ENCODE measurements at regions not wholly inside any gene's neighbourhood (a gene's known extent, or its start where the extent isn't known, plus 50 kb on each side); places are given as distances from the start of the nearest gene placed in this dataset.

GRCh38 chr22:49468487-49469198, 359.0 kb downstream of the BRD1 start:
- no peak overlapping the region for H3K4me3 Mint-ChIP-seq

GRCh38 chr22:49466878-49467595, 360.6 kb downstream of the BRD1 start:
- Mint-ChIP-seq H3K36me3 (peaks cover 8% of the 10 kb centered on the region), H3K9me3 (no peaks in the 10 kb centered on the region), H3K4me3 (no peak overlapping the region), H3K27me3 (no peaks in the 10 kb centered on the region), H3K27ac (no peak overlapping the region), H3K4me1 (no peaks in the 10 kb centered on the region)
- DNase-seq (ENCODE audit: low spot score in 2 of 2) = no peak
- no peak for ATAC-seq (ENCODE audit: low read depth)

More at GRCh38 chr22:49468487-49469198, 359.0 kb downstream of the BRD1 start:
- Mint-ChIP-seq H3K9me3 (no peaks in the 10 kb centered on the region), H3K4me1 (no peaks in the 10 kb centered on the region), H3K36me3 (peaks cover 11% of the 10 kb centered on the region), H3K27ac (no peak overlapping the region), H3K27me3 (no peaks in the 10 kb centered on the region)
- ATAC-seq (ENCODE audit: low read depth) = no peak
- DNase-seq (ENCODE audit: low spot score in 2 of 2) = no peak

DNA sequence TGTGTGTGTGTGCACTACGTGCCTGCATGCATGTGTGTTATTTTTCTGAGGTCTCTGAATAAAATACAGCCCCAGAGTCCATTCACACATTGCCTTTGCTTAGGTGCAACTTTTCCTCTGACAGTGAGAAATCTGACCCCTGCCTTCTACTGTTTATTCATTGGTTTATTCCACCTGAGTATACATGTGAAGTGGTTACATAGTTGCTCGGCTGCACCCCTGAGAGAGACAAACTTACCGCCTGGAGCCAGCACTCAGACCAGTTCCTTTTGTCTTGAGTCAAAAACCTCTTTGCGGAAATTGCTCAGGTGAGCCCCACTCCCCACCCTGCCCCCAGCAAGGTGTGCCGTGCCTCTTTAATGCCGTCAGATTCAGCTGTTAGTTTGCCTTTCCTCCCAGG, 363.6 kb downstream of the BRD1 start:
- no peaks in the 10 kb centered on the region for H3K4me1 Mint-ChIP-seq
- H3K9me3 Mint-ChIP-seq = no peaks in the 10 kb centered on the region
- peaks cover 5% of the 10 kb centered on the region for H3K36me3 Mint-ChIP-seq
- no peak overlapping the region for H3K27ac Mint-ChIP-seq
- no peak for ATAC-seq (ENCODE audit: low read depth)
- no peak for DNase-seq (ENCODE audit: low spot score in 2 of 2)
- no peak overlapping the region for H3K4me3 Mint-ChIP-seq
- no peaks in the 10 kb centered on the region for H3K27me3 Mint-ChIP-seq

DNA sequence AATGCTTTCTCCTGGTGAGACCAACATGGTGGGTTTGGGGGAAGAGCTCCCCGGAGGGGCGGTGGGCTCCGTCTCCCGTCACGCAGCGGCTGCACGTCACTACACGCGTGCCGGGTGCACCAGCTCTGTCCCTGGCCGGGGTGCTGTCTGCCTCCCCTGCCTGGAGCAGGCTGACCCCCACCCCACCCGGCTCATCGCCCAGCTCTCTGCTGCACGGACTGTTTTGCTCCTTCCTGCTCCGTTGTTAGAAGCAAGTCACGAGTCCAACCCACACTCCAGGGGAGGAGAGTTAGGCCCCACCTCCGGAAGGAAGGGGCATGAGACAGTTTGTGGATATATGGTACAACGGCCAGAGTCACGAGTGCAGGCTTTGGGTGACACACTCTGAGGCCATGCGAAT, 364.9 kb downstream of the BRD1 start:
- no peak overlapping the region for H3K4me3 Mint-ChIP-seq
- H3K36me3 Mint-ChIP-seq = peaks cover 7% of the 10 kb centered on the region
- no peak for DNase-seq (ENCODE audit: low spot score in 2 of 2)
- peaks cover 3% of the 10 kb centered on the region for H3K9me3 Mint-ChIP-seq
- ATAC-seq (ENCODE audit: low read depth) = no peak
- H3K4me1 Mint-ChIP-seq = peaks cover 5% of the 10 kb centered on the region
- no peak overlapping the region for H3K27ac Mint-ChIP-seq
- peaks cover 3% of the 10 kb centered on the region for H3K27me3 Mint-ChIP-seq

DNA sequence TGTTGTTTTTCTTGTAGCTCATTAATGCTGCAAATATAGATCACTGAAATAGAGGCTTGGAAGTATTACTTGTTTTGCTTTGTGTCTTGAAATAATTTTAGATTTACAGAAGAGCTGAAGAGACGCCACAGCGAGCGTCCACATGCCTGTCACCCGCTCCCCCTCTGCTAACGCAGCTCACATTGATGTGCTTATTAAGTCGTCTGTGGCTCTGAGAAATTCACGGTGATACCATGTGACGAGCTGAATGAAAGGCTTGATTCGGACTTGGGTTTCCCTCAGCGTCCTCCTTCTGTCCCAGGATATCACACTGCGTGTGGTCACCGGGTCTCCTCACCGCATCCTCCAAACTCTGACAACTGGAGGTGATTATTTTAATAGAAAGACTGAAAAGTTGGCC, 365.4 kb downstream of the BRD1 start:
- no peak for DNase-seq (ENCODE audit: low spot score in 2 of 2)
- peaks cover 5% of the 10 kb centered on the region for H3K4me1 Mint-ChIP-seq
- peaks cover 3% of the 10 kb centered on the region for H3K9me3 Mint-ChIP-seq
- H3K36me3 Mint-ChIP-seq = peaks cover 7% of the 10 kb centered on the region
- no peak overlapping the region for H3K4me3 Mint-ChIP-seq
- no peak overlapping the region for H3K27ac Mint-ChIP-seq
- no peak for ATAC-seq (ENCODE audit: low read depth)
- H3K27me3 Mint-ChIP-seq = peaks cover 3% of the 10 kb centered on the region

DNA sequence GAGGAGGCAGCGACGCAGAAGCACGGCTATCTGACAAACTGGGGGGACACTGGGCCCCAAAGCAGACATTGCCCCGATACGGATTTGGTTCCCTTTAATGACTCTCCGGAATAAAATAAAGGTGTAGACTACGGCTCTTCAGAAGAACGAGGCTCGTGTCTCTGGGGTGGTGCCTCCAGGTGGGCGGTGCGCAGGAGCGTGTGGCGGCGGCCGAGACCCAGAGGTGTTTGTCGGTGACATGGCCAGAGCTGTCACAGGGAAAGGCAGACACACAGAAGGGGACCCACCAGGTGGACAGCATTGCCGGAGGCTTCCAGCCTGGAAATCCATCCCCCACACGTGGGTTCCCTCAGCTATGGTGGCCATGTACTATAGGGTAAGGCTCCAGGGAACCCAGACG, 366.0 kb downstream of the BRD1 start:
- H3K27ac Mint-ChIP-seq = no peak overlapping the region
- H3K4me1 Mint-ChIP-seq = peaks cover 5% of the 10 kb centered on the region
- H3K36me3 Mint-ChIP-seq = peaks cover 7% of the 10 kb centered on the region
- DNase-seq (ENCODE audit: low spot score in 2 of 2) (no peak), ATAC-seq (ENCODE audit: low read depth) (no peak)
- no peak overlapping the region for H3K4me3 Mint-ChIP-seq
- H3K9me3 Mint-ChIP-seq = peaks cover 3% of the 10 kb centered on the region
- peaks cover 3% of the 10 kb centered on the region for H3K27me3 Mint-ChIP-seq

DNA sequence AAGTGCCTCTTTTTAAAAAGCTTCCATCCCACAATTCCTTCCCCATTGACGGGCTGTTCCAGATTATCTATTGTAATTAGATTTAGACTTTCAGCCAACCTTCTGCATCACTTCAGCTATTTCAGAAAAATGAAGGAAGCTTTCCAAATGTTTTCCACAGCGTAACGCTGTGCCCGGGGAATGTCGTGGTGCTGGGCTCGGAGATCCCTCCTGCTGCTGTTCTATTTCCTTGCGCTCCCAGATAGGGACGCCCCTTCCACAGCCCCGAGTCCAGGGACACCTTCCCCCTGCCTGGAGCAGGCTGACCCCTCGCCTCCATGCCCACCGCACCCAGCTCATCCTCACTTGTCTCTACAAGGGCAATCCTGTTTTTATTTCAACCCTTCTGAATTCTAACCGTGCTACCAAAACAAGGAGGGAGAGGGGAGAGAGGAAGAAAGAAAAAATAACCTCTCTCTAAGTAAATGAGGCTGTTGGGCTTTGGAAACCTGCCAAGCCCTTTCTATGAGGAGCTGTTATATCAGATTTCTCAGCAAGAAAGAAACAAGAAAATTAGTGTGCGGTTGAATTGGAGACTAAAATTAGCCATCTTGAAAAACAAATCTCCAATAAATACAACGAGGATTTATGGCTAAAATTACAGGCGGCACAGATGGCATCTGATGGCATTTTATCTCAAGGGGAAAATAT, 366.9 kb downstream of the BRD1 start:
- peaks cover 5% of the 10 kb centered on the region for H3K4me1 Mint-ChIP-seq
- H3K4me3 Mint-ChIP-seq = no peak overlapping the region
- H3K36me3 Mint-ChIP-seq = peaks cover 6% of the 10 kb centered on the region
- no peak overlapping the region for H3K27ac Mint-ChIP-seq
- ATAC-seq (ENCODE audit: low read depth) (no peak), DNase-seq (ENCODE audit: low spot score in 2 of 2) (no peak)
- H3K9me3 Mint-ChIP-seq = peaks cover 3% of the 10 kb centered on the region
- H3K27me3 Mint-ChIP-seq = peaks cover 3% of the 10 kb centered on the region

- Mint-ChIP-seq H3K9me3 (peaks cover 3% of the 10 kb centered on the region), H3K4me1 (peaks cover 5% of the 10 kb centered on the region), H3K27me3 (peaks cover 3% of the 10 kb centered on the region), H3K27ac (no peak overlapping the region), H3K36me3 (peaks cover 6% of the 10 kb centered on the region), H3K4me3 (no peak overlapping the region)
- DNase-seq (ENCODE audit: low spot score in 2 of 2) = no peak
- ATAC-seq (ENCODE audit: low read depth) = no peak
Observed at GRCh38 chr22:49460091-49460490, 367.6 kb downstream of the BRD1 start.

DNA sequence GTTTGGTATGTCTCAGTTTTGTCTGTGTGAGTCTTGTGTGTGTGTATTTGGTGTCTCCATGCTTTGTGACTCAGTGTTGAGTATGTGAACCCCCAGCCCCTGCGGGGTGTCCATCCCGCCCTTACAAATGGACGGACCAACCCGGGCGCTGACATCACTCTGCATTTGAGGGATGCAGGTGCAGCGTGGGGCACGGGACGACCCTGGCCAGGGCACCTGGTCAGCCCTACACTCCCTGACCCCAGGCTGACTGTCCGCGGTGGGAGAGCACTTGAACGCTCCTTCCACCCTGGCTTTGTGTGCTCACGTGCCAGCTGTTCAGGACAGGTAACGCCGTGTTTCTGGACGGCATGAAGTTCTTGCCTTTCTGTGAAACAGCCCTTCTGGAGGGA, 369.0 kb downstream of the BRD1 start:
- no peak overlapping the region for H3K4me3 Mint-ChIP-seq
- H3K27me3 Mint-ChIP-seq = peaks cover 3% of the 10 kb centered on the region

GRCh38 chr22:49457946-49458707, 369.5 kb downstream of the BRD1 start:
- peaks cover 3% of the 10 kb centered on the region for H3K9me3 Mint-ChIP-seq
- no peak for DNase-seq (ENCODE audit: low spot score in 2 of 2)

More for the DNA sequence above, 369.0 kb downstream of the BRD1 start:
- ATAC-seq (ENCODE audit: low read depth) = no peak
- no peak overlapping the region for H3K27ac Mint-ChIP-seq
- peaks cover 3% of the 10 kb centered on the region for H3K9me3 Mint-ChIP-seq
- DNase-seq (ENCODE audit: low spot score in 2 of 2) = no peak
- peaks cover 5% of the 10 kb centered on the region for H3K36me3 Mint-ChIP-seq
- H3K4me1 Mint-ChIP-seq = peaks cover 5% of the 10 kb centered on the region

DNA sequence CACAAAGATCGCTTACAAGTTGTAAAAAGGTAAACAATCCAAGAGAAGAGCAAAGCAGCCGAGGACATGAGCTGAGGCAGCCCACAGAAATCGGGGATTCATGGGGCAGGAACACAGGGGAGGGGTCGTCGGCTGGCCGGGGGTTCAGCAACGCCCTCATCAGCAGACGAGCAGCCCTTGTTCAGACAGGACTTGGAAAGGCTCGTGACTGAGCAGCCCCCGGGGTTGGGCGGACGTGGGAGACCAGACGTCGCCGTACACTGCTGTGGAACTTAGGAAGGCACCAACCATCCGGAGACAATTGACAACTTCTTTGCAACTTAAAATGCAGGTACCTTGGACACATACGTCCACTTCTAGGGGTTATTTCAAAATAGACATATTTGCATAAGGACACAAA, 370.5 kb downstream of the BRD1 start:
- H3K27ac Mint-ChIP-seq = no peak overlapping the region
- peaks cover 3% of the 10 kb centered on the region for H3K9me3 Mint-ChIP-seq
- peaks cover 3% of the 10 kb centered on the region for H3K27me3 Mint-ChIP-seq
- peaks cover 6% of the 10 kb centered on the region for H3K36me3 Mint-ChIP-seq
- no peak overlapping the region for H3K4me3 Mint-ChIP-seq
- DNase-seq (ENCODE audit: low spot score in 2 of 2) = no peak
- ATAC-seq (ENCODE audit: low read depth) = no peak
- peaks cover 5% of the 10 kb centered on the region for H3K4me1 Mint-ChIP-seq

More at GRCh38 chr22:49457946-49458707, 369.5 kb downstream of the BRD1 start:
- Mint-ChIP-seq H3K27ac (no peak overlapping the region), H3K36me3 (peaks cover 6% of the 10 kb centered on the region), H3K4me1 (peaks cover 5% of the 10 kb centered on the region), H3K27me3 (peaks cover 3% of the 10 kb centered on the region), H3K4me3 (no peak overlapping the region)
- no peak for ATAC-seq (ENCODE audit: low read depth)

- peaks cover 3% of the 10 kb centered on the region for H3K9me3 Mint-ChIP-seq
Observed at GRCh38 chr22:49455595-49455994, 372.1 kb downstream of the BRD1 start.

GRCh38 chr22:49454726-49455125, 372.9 kb downstream of the BRD1 start:
- peaks cover 7% of the 10 kb centered on the region for H3K4me1 Mint-ChIP-seq
- H3K27ac Mint-ChIP-seq = no peak overlapping the region
- peaks cover 6% of the 10 kb centered on the region for H3K36me3 Mint-ChIP-seq
- DNase-seq (ENCODE audit: low spot score in 2 of 2) (no peak), ATAC-seq (ENCODE audit: low read depth) (no peak)
- peaks cover 6% of the 10 kb centered on the region for H3K27me3 Mint-ChIP-seq
- peaks cover 3% of the 10 kb centered on the region for H3K9me3 Mint-ChIP-seq
- H3K4me3 Mint-ChIP-seq = no peak overlapping the region

More at GRCh38 chr22:49455595-49455994, 372.1 kb downstream of the BRD1 start:
- Mint-ChIP-seq H3K27me3 (peaks cover 3% of the 10 kb centered on the region), H3K4me3 (no peak overlapping the region), H3K27ac (no peak overlapping the region), H3K36me3 (peaks cover 6% of the 10 kb centered on the region), H3K4me1 (peaks cover 5% of the 10 kb centered on the region)
- no peak for DNase-seq (ENCODE audit: low spot score in 2 of 2)
- no peak for ATAC-seq (ENCODE audit: low read depth)

GRCh38 chr22:49453771-49454170, 373.9 kb downstream of the BRD1 start:
- H3K36me3 Mint-ChIP-seq = peaks cover 6% of the 10 kb centered on the region
- no peak overlapping the region for H3K27ac Mint-ChIP-seq
- ATAC-seq (ENCODE audit: low read depth) (no peak), DNase-seq (ENCODE audit: low spot score in 2 of 2) (no peak)
- peaks cover 12% of the 10 kb centered on the region for H3K4me1 Mint-ChIP-seq
- H3K9me3 Mint-ChIP-seq = peaks cover 3% of the 10 kb centered on the region
- no peak overlapping the region for H3K4me3 Mint-ChIP-seq
- H3K27me3 Mint-ChIP-seq = peaks cover 10% of the 10 kb centered on the region
